ENCODE measurements at regions not wholly inside any gene's neighbourhood (a gene's known extent, or its start where the extent isn't known, plus 50 kb on each side); places are given as distances from the start of the nearest gene placed in this dataset. TPM values are rescaled to one million over a fixed set of nuclear protein-coding genes. Genes with fewer than 3 reads are reported as not detected.

- Histone ChIP-seq H3K9ac (ENCODE audit: extremely low read depth, insufficient read length, low read length) (no peak overlapping the region), H4K5ac (ENCODE audit: insufficient read length, low read depth, low read length) (no peak overlapping the region), H3K27ac (ENCODE audit: insufficient read length, low read depth, low read length) (no peak overlapping the region), H3K4me1 (ENCODE audit: insufficient read depth, low read length) (no peaks in the 10 kb centered on the region), H2BK12ac (ENCODE audit: insufficient read length, low read depth, low read length) (no peak overlapping the region), H2BK120ac (ENCODE audit: low read depth, low read length, poor library complexity, severe bottlenecking) (no peak overlapping the region), H3K23ac (ENCODE audit: insufficient read length, low read depth, low read length) (no peak overlapping the region), H3K56ac (ENCODE audit: insufficient read length, low read depth, low read length) (no peak overlapping the region), H2BK15ac (ENCODE audit: low read depth, low read length) (no peak overlapping the region), H2AK5ac (ENCODE audit: insufficient read length, low read length) (no peak overlapping the region), H3K4ac (ENCODE audit: low read depth, low read length) (no peak overlapping the region), H3K79me2 (ENCODE audit: insufficient read depth, low read length) (no peaks in the 10 kb centered on the region; the same call in 1 of the 2 replicates), H4K20me1 (ENCODE audit: control insufficient read depth, insufficient read depth, insufficient read length) (no peaks in the 10 kb centered on the region), H4K8ac (replicated peaks; ENCODE audit: insufficient read length, low read depth, low read length) (no peak overlapping the region), H3K23me2 (ENCODE audit: insufficient read length, low read depth, low read length, poor library complexity, severe bottlenecking) (no peaks in the 10 kb centered on the region), H2BK5ac (ENCODE audit: insufficient read length, low read length) (no peak overlapping the region), H4K91ac (ENCODE audit: insufficient read length, low read depth, low read length) (no peak overlapping the region), H2AFZ (ENCODE audit: low read length) (no peak overlapping the region), H3K18ac (ENCODE audit: insufficient read length, low read depth, low read length) (no peak overlapping the region), H2BK20ac (ENCODE audit: low read depth, low read length, poor library complexity, severe bottlenecking) (no peak overlapping the region), H3K79me1 (ENCODE audit: insufficient read depth, low read depth, low read length, poor library complexity, severe bottlenecking) (no peaks in the 10 kb centered on the region), H3K14ac (ENCODE audit: insufficient read depth, low read length) (no peak overlapping the region), H3K9me3 (ENCODE audit: control insufficient read depth, low read depth, low read length) (no peaks in the 10 kb centered on the region), H3K27me3 (ENCODE audit: insufficient read depth, low read length) (no peaks in the 10 kb centered on the region), H3K4me2 (ENCODE audit: insufficient read depth, insufficient read length, low read length) (no peak overlapping the region), H3T11ph (ENCODE audit: low read length) (no peak overlapping the region)
- H3K4me1 Mint-ChIP-seq, result no peaks in the 10 kb centered on the region
- WGBS (ENCODE audit: extremely low coverage, insufficient read length, low lambda C conversion rate), result no CpG with 5 or more reads among the region's 1 CpG
- no peak overlapping the region for H3K4me3 Mint-ChIP-seq
- H3K9me3 Mint-ChIP-seq, result peaks cover 11 to 12% of the 10 kb centered on the region in 2 experiments
- H3K27me3 Mint-ChIP-seq (ENCODE audit: low read depth), result peaks cover 5% of the 10 kb centered on the region
- no peak overlapping the region for H3K27ac Mint-ChIP-seq
- TF ChIP-seq CTCF (conservative IDR thresholded peaks at IDR 0.05), result no peak
- H3K36me3 Mint-ChIP-seq (ENCODE audit: insufficient read depth in 1 of 3, low read depth in 3 of 3), result peaks cover 0 to 11% (median 1%) of the 10 kb centered on the region in 3 experiments; a peak in 3 of 7 replicates
- no peak for DNase-seq
Measured at GRCh38 chr13:44323754-44324153, 49.9 kb upstream of the SERP2 start.

Small RNA genes in the stretch of these regions (microRNA-seq; reads per million reads assigned to microRNA genes)
- not detected for gene MIR8079 (ENCODE audit: borderline microRNAs expressed)

All from H9 (cell line).